Left ventricle myocardium inferior (tissue), 1 donor: ENCODE measurements at regions not wholly inside any gene's neighbourhood (a gene's known extent, or its start where the extent isn't known, plus 50 kb on each side); places are given as distances from the start of the nearest gene placed in this dataset.

Experiments
- DNase-seq: peaks from one replicate; pipeline ENCODE4 v3.0.0-alpha.2; 2020
- H3K27ac ChIP-seq: fragments of 200-600 bp; replicated peaks from 2 replicates; pipeline ENCODE4 v1.8.0; 2021
- H3K27me3 ChIP-seq: fragments of 200-600 bp; 2 replicates; pipeline ENCODE4 v1.8.0; 2021; ENCODE audit warnings: low read depth
- H3K36me3 ChIP-seq: fragments of 200-600 bp; 2 replicates; pipeline ENCODE4 v1.8.0; 2021
- H3K4me1 ChIP-seq: fragments of 200-600 bp; 2 replicates; pipeline ENCODE4 v1.8.0; 2021
- H3K4me3 ChIP-seq: fragments of 200-600 bp; 2 replicates; pipeline ENCODE4 v1.8.0; 2021; ENCODE audit warnings: mild to moderate bottlenecking, moderate library complexity
- H3K9me3 ChIP-seq: fragments of 200-600 bp; replicated peaks from 2 replicates; pipeline ENCODE4 v1.8.0; 2021
- CTCF ChIP-seq: fragments of 200-600 bp; IDR thresholded peaks from 2 replicates; pipeline ENCODE4 v1.8.0; 2021; ENCODE audit warnings: antibody characterized with exemption, mild to moderate bottlenecking, borderline replicate concordance
- intact Hi-C: fragments of 100-400 bp; cut with micrococcal nuclease; formaldehyde crosslinking; loops from one replicate; pipeline ENCODE4 v1.11.0; 2022
- donor health status: DM: no; HTN: yes; CAD: no; lungs with severe emphysema.

DNA sequence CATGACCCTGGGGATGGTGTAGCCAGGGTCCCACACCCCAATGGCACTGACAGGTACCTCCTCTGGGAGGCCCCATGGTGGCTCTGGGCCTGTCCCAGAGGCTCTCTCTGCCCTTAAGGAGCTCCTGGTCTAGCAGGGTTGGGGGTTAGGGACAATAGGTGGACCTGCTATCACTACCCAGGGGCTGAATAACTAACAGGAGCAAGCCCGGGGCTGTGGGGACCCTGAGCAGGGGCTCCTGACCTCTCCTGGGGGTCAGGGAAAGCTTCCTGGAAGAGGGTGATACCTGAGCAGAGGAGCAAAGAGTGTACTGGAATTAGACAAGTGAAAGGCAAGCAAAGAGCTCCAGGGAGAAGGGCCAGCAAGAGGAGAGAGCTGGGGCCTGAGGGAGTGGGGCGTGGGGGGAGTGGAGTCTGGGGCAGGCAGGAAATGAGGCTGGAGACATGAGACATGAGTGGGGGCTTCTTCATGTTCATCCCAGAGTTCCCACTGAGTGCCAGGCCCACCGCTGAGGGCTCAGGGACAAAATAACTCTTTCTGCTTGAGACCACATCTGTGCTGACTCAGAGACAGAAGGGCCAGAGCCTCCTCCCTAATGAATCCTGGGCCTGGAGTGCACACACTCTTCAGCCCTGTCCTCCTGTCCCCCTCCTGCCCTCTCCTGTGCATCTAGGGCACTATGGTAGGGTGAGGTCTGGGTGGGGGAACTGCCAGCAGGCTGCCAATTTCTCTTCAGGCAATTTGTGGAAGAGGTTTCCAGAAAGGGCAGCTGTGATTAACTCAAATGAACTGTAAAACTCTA lies 517.6 kb downstream of the PTPRU start:
- peaks cover 70% of the 10 kb centered on the region for H3K27me3 ChIP-seq
- H3K4me3 ChIP-seq = no peak overlapping the region
- intact Hi-C loops = no loop called here
- no peaks in the 10 kb centered on the region for H3K9me3 ChIP-seq
- no peak overlapping the region for H3K27ac ChIP-seq
- TF ChIP-seq CTCF = no peak
- no peaks in the 10 kb centered on the region for H3K36me3 ChIP-seq
- DNase-seq = no peak
- no peaks in the 10 kb centered on the region for H3K4me1 ChIP-seq

DNA sequence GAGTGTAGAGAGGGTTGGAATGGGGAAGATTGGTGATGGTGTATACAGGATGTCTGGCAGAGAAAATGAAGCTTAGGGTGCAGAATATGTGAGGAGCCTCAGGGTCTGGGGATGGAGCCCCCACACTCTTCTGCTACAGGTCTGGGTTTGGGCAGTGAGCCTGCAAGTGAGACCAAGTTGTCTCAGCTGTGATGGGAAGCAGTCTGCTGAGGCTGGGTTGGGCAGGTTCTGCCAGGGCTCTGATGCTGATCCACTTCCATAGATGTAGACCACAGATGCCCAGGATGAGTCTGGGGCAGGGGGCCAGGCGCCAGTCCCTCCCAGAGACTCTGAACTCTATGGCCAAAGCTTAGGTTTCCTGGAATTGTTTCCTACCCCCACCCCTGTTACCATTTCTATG lies 516.9 kb downstream of the PTPRU start:
- H3K4me3 ChIP-seq = no peak overlapping the region
- intact Hi-C loops = no loop called here
- H3K4me1 ChIP-seq = no peaks in the 10 kb centered on the region
- no peak overlapping the region for H3K27ac ChIP-seq
- TF ChIP-seq CTCF = no peak
- no peaks in the 10 kb centered on the region for H3K36me3 ChIP-seq
- no peaks in the 10 kb centered on the region for H3K9me3 ChIP-seq
- DNase-seq = no peak
- H3K27me3 ChIP-seq = peaks cover 66% of the 10 kb centered on the region

DNA sequence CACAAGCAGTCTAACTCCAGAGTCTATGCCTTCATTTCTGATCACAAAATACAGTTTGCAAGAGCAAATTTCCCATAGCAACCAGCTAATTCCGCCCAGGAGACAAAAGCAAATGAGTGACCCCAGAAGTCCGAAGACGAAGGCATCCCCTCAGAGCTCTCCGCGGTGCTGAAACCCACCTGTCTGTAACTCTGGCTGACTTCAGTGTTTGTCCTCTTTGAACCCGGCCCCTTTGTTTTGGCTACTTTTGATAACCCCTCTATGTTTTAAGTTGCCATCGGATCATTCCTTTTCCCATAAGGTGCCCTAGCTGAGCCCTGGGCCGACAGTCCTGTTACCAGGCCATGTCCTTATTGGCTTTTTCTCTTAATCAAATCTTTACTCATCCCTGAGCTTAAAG lies 515.8 kb downstream of the PTPRU start:
- TF ChIP-seq CTCF = no peak
- no peaks in the 10 kb centered on the region for H3K9me3 ChIP-seq
- DNase-seq = no peak
- H3K36me3 ChIP-seq = no peaks in the 10 kb centered on the region
- no peaks in the 10 kb centered on the region for H3K4me1 ChIP-seq
- intact Hi-C loops = no loop called here
- H3K4me3 ChIP-seq = no peak overlapping the region
- no peak overlapping the region for H3K27ac ChIP-seq
- H3K27me3 ChIP-seq = peaks cover 62% of the 10 kb centered on the region

- no peak overlapping the region for H3K4me3 ChIP-seq
- H3K27ac ChIP-seq = no peak overlapping the region
- H3K27me3 ChIP-seq = peaks cover 71% of the 10 kb centered on the region
- H3K36me3 ChIP-seq = no peaks in the 10 kb centered on the region
- TF ChIP-seq CTCF = no peak
- H3K4me1 ChIP-seq = no peaks in the 10 kb centered on the region
- intact Hi-C loops = no loop called here
- no peak for DNase-seq
- H3K9me3 ChIP-seq = no peaks in the 10 kb centered on the region
These were observed 513.0 kb downstream of the PTPRU start for GRCh38 chr1:29749024-29749945.

DNA sequence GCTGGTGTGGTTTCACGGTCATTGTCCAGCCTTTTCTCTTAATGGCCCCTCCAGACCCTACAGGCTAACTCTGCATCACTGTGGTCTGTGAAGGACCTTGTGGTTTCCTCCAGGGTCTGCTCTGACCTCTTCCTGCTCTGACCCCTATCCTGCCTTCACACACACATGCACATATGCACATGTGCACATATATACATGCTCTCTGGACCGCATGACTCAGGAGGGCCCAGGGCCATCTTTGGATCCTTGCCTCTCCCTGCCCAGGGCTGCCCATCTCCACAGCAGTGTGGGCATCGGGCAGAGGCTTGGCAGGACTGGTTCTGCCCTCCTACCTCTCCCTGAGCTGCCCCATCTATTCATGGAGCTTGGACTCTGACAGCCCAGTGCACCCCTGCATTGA lies 510.9 kb downstream of the PTPRU start:
- H3K4me1 ChIP-seq = no peaks in the 10 kb centered on the region
- no peak overlapping the region for H3K27ac ChIP-seq
- TF ChIP-seq CTCF = no peak
- no peak overlapping the region for H3K4me3 ChIP-seq
- no peaks in the 10 kb centered on the region for H3K9me3 ChIP-seq
- H3K36me3 ChIP-seq = no peaks in the 10 kb centered on the region
- intact Hi-C loops = no loop called here
- peaks cover 75% of the 10 kb centered on the region for H3K27me3 ChIP-seq
- no peak for DNase-seq
